ENCODE measurements at regions not wholly inside any gene's neighbourhood (a gene's known extent, or its start where the extent isn't known, plus 50 kb on each side); places are given as distances from the start of the nearest gene placed in this dataset.

DNA sequence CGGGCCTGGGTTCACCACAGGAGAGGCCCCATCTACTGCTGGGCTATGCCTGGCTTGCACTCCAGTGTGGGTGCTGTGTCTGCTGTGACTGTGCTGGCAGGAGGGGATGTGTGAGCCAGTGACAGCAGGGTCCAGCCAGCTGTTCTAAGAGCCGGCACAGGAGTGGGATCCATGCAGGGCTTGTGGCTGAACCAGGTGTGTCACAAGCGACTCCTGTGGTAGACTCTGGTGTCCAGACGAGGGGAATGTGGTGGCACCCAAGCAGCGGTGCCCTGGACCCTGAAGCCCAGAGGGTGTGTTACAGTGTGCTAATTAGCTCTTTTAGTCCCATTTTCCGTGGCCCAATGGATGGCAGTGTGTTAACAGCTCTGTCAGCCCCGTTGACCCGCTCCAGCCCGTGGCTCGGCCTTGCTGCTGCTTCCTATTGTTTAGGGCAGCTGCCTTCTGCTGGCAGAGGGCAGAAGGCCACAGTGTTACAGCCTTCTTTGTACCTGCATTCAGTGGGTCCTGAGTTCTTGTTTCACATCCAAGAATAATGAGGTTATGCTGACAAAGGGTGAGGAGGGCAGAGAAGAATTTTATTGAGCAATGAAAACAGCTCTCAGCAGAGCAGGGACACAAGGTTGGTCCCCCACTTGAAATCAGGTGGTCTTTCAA is 78.5 kb upstream of the RNU6-1 start:
- DNase-seq (ENCODE audit: extremely low read depth, low read depth), result no peak
- TF ChIP-seq, protein P1, sequence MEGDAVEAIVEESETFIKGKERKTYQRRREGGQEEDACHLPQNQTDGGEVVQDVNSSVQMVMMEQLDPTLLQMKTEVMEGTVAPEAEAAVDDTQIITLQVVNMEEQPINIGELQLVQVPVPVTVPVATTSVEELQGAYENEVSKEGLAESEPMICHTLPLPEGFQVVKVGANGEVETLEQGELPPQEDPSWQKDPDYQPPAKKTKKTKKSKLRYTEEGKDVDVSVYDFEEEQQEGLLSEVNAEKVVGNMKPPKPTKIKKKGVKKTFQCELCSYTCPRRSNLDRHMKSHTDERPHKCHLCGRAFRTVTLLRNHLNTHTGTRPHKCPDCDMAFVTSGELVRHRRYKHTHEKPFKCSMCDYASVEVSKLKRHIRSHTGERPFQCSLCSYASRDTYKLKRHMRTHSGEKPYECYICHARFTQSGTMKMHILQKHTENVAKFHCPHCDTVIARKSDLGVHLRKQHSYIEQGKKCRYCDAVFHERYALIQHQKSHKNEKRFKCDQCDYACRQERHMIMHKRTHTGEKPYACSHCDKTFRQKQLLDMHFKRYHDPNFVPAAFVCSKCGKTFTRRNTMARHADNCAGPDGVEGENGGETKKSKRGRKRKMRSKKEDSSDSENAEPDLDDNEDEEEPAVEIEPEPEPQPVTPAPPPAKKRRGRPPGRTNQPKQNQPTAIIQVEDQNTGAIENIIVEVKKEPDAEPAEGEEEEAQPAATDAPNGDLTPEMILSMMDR (IDR thresholded peaks at IDR 0.05; ENCODE audit: low read depth, low read length), result no peak

DNA sequence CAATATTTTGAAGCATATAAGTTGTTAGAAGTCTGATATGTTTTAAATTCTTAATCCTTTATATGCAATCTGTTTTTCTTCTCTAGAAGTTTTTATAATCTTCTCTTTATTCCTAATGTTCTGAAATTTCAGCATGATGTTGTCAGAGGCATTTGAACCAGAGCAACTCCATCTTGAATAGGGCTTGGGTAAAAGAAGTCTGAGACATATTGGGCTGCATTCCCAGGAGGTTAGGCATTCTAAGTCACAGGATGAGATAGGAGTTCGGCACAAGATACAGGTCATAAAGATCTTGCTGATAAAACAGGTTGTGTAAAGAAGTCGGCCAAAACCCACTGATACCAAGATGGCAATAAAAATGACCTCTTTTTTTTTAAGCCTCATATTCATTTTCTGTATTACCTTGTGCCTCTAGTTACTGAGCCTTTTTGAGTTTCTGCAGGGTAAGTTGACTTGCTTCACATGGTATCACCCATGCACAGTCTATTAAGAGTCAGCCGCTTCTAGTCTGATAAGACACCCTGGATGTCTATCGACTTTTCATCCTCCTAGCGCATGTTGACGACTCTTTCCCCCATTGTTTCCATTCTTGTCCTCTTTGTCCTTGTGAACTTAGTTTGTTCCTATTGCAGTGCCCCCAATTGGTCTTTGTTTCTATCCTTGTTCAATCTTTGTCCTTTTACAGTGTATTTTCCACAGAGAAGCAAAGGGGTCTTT is 80.8 kb upstream of the RNU6-1 start:
- TF ChIP-seq, protein P1 (IDR thresholded peaks at IDR 0.05; ENCODE audit: low read depth, low read length), result no peak
- no peak for DNase-seq (ENCODE audit: extremely low read depth, low read depth)

DNA sequence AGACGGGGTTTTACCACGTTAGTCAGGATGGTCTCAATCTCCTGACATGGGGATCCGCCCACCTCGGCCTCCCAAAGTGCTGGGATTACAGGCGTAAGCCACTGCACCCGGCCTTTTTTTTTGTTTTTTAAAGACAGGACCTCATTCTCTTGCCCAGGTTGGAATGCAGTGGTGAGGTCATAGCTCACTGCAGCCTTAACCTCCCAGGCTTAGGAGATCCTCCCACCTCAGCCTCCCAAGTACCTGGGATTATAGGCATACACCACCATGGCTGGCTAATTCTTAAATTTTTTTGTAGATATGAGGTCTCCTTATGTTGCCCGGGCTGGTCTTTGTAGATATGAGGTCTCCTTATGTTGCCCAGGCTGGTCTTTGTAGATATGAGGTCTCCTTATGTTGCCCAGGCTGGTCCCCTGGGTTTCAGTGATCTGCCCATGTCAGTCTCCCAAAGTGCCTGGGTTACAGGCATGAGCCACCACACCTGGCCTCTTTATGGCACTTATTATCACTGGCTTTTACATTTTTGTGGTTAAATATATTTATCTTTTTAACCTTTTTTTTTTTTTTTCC is 82.3 kb upstream of the RNU6-1 start:
- TF ChIP-seq, protein P1 (IDR thresholded peaks at IDR 0.05; ENCODE audit: low read depth, low read length), result no peak
- no peak for DNase-seq (ENCODE audit: extremely low read depth, low read depth)

DNA sequence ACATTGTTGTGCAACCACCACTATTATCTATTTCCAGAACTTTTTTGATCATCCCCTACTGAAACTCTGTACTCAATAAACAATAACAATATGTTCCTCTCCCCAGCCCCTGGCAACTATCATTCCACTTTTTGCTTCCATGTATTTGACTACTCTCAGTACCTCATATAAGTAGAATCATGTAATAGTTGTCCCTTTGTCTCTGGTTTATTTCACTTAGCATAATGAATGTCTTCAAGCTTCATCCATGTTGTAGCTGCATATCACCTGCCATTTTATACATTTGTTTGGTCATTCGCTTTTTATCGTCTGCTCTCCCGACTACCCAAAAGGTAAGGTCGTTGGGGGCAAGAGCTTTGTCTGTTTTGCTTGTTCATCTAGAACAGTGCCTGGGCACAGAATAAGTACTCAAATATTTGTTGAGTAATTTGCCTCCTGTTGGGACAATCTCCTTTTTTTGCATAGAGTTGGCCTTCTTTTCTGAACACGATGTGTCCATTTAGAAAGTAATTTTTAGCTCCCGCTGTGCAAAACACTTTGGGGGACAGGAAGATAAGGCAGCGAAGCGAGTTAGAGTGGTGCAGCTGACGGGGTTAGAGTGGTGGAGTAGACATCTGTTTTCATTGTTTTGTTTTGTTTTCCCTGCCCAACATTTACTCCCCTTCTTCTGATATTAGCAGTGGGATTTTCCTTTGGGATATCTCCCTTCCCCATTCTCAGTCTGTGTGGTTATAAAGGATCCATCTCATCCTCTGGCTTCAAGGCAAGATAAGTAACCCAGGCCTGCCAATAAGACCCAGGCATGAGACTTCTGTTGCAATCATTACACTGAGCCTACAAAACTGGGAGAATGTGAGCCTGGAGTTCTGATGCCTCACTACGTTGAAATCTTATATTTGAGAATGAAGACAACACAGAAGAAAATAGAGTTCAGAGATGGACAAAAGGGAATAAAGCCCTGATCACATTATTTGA is 83.4 kb upstream of the RNU6-1 start:
- no peak for DNase-seq (ENCODE audit: extremely low read depth, low read depth)
- TF ChIP-seq, protein P1 (IDR thresholded peaks at IDR 0.05; ENCODE audit: low read depth, low read length), result no peak

DNA sequence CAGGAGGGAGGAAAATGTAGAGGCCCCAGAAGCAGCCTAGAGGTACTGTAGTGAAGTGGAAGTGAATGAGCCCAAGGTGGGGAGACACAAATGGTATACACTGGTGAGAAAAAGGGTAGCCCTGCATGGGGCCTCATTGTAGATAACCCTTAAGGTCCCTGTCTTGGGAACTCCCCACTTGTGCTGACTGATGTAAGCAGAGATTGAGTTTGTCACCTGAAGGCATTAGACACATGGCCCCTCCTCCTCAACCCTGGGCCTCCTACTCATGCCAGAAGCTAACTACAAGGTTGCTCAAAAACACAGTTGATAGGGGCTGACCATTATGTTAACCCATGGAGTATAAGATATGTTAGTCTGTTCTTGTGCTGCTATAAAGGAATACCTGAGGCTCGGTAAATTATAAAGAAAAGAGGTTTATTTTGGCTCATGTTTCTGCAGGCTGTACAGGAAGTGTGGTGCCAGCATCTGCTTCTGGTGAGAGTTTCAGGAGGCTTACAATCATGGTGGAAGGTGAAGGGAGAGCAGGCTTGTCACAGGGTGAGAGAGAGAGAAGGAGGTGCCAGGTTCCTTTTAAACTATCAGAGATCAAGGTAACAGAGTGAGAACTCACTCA is 84.6 kb upstream of the RNU6-1 start:
- DNase-seq (ENCODE audit: extremely low read depth, low read depth), result no peak
- TF ChIP-seq, protein P1 (IDR thresholded peaks at IDR 0.05; ENCODE audit: low read depth, low read length), result no peak

DNA sequence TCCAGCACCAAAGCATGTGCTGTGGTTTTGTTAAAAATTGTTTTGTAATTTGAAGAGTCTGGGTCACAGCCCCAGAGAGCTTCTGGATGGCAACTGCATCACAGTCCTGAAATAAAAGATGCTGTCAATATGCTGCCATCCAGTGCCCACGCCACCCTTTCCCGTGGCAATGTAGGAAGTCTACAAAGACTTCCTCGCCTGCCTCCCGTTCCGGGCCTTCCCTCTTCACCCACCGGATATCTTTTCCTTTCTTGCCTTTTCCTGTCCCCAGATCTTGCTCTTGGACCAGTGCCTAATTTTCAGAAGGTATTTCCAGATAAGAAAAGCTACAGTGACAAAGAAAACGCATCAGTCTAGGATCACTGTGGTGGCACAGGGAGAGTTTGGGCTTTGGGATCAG is 85.3 kb upstream of the RNU6-1 start:
- DNase-seq (ENCODE audit: extremely low read depth, low read depth), result no peak
- TF ChIP-seq, protein P1 (IDR thresholded peaks at IDR 0.05; ENCODE audit: low read depth, low read length), result no peak
